ENCODE measurements at regions not wholly inside any gene's neighbourhood (a gene's known extent, or its start where the extent isn't known, plus 50 kb on each side); places are given as distances from the start of the nearest gene placed in this dataset.
A peak's percentile ranks its signal among the peaks of the same experiment; 100 is the strongest.

DNA sequence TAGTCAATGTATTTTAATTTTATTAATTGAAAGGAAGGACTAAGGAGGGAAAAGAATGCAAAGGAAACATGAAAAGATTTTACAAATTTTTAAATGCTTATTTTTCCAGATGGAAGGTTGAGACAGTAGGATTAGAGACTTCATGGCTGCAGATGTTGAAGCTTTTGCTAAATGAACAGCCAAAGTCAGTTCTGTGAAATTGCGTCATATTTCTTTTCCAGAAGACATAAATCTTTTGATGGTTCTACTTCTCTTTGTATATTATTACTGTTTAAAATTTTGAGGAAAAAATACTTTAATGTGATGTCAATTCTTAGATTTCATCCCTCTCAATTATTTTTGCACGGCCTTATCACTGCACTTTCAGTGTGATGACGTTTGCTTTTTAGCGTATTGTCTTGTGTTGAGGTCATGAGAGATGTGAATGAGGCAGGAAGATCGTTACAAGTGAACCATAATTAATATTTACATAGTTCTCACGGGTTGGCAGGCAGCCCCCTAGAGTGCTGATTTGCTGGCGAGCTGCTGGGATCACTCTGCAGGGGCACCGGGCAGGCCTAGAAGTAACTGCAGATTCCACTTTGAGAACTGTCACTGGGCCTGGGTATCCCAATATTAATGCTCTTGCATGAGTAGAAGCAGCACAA, 158.1 kb downstream of the TBXT start:
- DNase-seq = no peak

DNA sequence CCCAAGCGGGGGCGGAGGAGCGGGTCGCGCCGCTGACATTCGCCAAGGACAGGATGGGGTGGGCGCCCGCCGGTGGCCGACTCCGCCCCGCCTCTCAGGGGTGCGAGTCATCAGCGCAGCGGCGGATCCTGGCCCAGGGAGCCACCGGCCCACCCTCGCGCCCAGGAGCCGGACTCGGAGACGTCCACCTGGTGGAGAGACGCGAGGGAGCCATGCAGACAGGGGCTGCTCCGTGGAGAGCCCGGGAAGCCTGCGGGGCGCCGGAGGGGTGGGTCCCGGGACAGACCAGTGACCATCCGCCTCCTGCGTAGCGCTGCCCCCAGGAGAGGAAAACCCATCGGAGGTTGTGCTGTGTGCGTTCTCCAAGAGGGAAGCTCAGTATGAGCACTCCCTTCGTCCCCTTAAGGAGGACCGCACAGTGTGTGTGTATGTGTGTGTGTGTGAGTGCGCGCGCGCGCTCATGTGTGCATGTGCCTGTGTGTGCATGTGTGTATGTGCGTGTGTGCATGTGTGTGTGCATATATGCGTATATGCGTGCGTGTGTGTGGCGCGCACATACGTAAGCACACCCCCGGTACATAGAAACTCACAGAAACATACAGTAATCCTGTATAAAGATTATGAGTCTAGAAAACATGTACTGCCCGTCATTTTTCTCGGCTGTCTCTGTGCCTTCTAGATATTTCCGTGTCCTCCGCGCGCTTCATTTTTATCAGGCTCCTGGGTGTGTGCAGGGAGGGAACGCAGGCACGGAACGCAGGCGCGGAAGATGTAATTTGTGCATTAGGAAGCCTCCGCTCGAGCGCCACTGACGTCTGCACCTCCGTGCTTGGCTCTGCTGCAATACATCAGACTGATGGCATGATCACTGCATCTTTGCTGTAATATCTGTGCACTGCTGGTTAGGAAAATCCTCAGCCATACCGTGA, 158.9 kb downstream of the TBXT start:
- peak; percentile 63 for DNase-seq

DNA sequence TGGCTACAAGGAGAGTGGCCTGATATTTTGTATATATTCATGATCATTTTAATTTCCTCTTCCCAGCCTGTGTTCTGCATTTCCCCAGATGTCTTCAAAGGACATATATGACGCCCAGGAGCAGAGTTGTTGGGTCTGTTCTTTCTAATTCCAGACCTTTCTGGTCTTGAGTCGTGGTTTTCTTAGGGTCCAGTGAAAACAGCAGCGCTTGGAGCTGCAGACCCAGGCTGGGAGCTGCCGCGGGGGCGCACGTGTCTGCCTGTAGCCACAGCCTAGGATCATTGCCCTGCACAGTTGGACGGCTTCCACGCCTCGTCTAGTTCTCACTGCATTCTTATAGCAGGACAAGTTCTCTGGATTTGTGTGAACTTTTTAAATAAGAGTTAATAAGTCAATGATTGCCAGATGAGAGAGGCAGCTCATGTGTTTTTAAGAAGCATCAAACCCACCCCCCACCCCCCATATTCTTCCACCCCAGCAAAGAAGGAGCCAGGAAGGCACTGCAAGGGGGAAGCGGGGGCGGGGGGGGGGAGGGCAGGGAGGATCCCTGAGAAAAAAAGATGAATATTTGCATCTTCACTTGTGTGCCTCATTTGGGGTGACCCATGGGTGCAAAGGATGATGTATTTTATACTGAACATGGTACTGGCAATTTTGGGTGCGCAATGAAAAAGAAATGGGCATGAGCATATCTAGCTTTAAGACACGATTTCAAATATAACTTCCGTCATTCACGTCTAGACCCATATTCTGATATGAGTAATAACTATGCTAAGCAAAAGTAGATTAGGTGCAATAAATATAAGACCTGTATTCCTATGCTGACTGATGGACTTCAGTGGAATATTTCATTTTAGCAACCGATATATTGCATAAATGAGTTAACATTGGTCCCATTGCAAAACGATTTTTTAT, 160.0 kb downstream of the TBXT start:
- peak; percentile 72 for DNase-seq

DNA sequence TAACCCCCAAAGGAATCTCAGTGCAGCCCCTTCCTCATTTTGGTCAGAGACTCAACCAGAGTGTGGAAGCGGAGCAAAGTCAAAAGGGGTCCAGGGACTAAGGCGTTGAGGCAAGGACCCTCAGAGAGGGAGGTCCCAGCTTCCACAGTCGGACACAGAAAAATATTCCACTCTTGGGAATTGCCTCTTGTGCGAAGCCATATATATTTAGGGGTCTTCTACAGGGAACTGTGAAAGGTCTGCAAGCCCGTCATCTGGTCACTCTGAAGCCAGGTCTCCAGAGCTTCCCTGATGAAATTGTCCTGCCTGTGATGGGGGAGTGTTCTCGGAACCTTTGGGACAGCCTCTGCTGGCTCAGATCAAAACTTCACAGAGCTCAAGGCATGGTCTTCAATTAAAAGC, 160.8 kb downstream of the TBXT start:
- no peak for DNase-seq

GRCh38 chr6:166005944-166006899, 161.4 kb downstream of the TBXT start:
- DNase-seq = peak; percentile 86

DNA sequence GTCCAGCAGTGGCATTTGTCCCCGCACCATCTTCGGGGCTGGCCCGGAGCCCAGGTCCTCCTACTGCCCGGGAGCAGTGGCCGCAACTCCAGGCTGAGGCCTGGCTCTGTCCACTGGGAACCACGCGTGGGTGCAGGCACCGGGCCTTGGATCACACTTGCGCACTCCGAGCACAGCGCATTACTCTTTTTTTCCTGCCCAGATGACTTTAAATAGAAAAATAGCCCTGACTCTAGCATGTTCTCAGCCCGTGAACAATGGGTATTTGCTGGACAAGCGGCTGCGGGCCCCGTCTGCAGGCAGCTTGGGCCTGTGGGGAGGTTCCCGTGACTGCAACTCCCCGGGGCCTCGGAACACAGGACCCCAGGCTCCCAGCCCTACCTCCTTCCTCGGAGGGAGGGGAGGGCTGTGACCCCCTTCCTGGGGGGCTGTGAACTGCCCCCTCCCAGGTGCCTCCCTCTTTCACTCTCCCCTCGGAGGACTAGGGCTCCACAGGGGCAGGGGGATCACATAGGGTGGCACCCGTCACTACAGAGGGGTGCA, 162.2 kb downstream of the TBXT start:
- peak; percentile 60 for DNase-seq

- DNase-seq = peak; percentile 4
Observed at GRCh38 chr6:166004876-166005275, 162.8 kb downstream of the TBXT start.

DNA sequence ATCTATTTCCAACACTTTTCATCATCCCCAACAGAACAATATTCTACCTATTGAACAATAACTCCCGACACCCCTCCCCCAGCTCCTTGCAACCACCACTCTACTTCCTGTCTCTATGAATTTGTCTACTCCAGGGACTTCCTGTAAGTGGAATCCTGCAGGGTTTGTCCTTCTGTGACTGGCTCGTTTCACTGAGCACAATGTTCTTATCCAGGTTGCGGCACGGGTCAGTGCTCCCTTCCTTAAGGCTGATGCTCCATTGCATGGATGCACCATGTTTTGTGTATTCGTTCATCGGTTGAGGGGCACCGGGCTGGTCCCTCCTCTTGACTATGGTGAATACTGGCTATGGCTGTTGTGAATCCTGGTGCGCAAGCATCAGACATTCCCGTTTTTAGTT, 163.2 kb downstream of the TBXT start:
- no peak for DNase-seq

- no peak for DNase-seq
Observed at GRCh38 chr6:166003569-166003968, 164.1 kb downstream of the TBXT start.

DNA sequence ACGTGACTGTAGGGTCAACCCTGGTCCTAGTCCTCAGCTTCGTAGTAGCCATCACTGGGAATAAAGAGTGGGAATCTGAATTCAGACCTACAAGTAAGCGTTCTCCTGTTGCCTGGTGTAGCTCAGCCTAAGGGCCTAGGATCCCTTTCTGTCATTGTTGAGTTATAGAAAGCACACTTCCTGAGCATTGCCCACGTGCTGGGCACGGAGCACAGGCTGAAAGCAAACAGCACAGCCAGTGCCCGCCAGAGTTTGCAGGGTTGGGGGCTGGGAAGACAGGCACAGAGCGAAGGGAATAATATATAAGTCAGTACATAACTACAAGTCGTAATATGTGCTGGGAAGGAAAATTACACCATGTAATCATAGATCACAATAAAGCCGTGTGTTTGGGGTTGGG, 166.3 kb downstream of the TBXT start:
- no peak for DNase-seq

DNA sequence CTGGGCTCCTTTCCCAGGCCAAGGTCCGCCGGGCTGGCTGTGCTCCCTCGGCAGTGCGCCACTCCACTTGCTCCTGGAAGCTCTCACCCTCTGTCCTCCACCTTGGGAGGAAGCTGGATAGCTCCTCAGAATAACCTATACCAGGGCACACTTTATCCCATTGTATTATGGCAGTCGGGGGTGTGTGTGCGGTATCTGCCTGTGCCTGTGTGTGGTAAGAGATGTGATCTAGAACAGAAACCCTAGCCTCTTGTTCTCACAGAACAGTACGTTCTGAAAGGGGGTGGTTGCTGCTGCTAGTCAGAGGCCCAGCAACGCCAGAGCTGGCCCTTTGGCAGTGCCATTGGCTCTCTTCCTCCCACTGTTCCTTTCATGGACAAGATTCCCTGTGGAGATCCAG, 168.4 kb downstream of the TBXT start:
- no peak for DNase-seq

- DNase-seq = no peak
Observed at GRCh38 chr6:165998072-165998471, 169.6 kb downstream of the TBXT start.

DNA sequence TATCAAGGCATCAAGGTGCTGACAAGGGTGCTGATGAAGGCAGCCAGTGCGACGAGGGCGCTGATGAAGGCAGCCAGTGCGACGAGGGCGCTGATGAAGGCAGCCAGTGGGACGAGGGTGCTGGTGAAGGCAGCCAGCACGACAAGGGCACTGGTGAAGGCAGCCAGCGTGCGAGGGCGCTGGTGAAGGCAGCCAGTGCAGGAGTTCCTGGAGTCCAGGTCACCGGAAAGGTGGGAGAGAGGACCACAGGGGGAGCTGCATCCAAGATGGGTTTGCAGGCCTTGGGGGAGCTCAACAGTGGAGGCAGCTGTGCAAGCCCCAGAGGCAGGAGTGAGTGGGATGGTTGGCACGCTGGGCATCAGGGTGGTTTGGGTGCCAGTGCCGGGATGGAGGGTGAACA, 176.3 kb downstream of the TBXT start:
- no peak for DNase-seq

GRCh38 chr6:165990216-165990615, 177.4 kb downstream of the TBXT start:
- no peak for DNase-seq

GRCh38 chr6:165988757-165989456, 178.7 kb downstream of the TBXT start:
- no peak for DNase-seq

DNA sequence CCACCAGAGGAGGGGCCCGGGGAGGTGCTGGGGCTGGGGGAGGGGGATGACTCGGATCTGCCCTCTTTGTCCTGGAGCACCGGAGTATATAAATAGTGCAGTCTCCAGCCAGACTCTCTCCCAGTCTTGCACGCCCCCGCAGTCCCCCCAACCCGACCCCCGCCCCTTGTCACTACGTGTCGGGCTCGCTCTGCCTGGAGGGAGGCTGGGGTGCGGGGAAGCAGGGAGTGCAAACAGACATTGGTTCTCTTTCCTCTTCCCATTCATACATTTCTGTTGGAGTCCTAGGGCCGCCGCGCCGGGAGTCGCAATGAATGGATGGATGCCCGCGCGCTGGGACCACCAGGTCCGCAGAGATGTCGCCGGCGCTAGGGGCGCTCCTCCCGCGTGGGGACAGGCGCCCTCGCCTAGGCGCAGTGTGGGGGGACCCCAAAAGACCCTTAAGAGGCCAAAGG, 179.3 kb downstream of the TBXT start:
- DNase-seq = no peak

DNA sequence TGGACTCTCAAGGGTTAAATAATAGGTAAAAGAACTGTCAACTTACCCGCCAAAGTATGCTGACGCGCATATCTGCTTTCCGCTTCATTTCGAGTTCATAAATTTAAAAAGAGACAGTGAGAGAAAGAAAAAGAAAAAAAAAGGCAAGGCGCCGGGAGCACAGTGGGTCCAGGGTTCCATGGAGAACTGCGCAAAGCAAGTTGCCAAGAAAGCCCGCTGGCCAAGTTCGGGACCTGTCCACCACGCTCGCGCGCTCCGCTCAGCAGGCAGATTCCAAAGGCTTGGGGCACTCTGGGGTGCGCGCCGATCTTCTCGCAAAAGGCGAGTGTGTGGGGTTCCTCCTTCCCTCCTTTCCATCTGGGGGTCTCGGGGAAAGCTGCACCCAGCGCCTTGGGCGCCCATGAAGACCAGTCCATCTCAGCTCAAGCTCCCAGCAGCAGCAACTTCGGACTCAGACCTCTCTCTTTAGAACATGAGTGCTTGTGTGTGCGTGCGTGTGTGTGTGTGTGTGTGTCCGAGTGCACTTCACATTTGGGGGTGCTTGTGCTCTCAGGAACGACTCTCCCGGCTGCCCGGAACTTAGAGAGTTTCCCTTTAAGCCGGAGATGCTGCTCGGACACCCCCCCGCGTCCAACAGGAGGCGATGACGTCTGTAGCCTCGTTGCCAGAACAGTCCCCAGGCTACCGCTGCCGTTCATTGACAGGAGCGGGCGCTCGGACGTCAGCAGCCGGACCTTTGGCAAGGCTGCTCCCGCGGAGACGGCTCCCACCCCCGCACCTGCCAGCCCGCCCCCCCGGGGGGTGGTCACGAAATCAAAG, 180.0 kb downstream of the TBXT start:
- peak; percentile 86 for DNase-seq

- peak; percentile 47 for DNase-seq
Observed at GRCh38 chr6:165986914-165987482, 180.7 kb downstream of the TBXT start.

GRCh38 chr6:165986311-165986913, 181.2 kb downstream of the TBXT start:
- DNase-seq = no peak
